ENCODE measurements at regions not wholly inside any gene's neighbourhood (a gene's known extent, or its start where the extent isn't known, plus 50 kb on each side); places are given as distances from the start of the nearest gene placed in this dataset.

GRCh38 chr3:72258361-72259141, 473.6 kb upstream of the PROK2 start:
- Histone ChIP-seq H3K9me3 (ENCODE audit: severe bottlenecking) (no peaks in the 10 kb centered on the region), H3K4me3 (ENCODE audit: severe bottlenecking) (no peak overlapping the region), H3K27ac (ENCODE audit: poor library complexity, severe bottlenecking) (no peak overlapping the region), H3K36me3 (ENCODE audit: low read depth) (no peaks in the 10 kb centered on the region), H3K4me1 (ENCODE audit: insufficient read depth, poor library complexity, severe bottlenecking) (peaks cover 9% of the 10 kb centered on the region), H3K27me3 (ENCODE audit: insufficient read depth, poor library complexity, severe bottlenecking) (no peaks in the 10 kb centered on the region)
- no peak for TF ChIP-seq CTCF (IDR thresholded peaks at IDR 0.05; ENCODE audit: poor library complexity, severe bottlenecking)
- ATAC-seq (ENCODE audit: low read depth), result no peak
- no peak for DNase-seq (ENCODE audit: low spot score)

GRCh38 chr3:72257738-72258137, 472.8 kb upstream of the PROK2 start:
- no peak for TF ChIP-seq CTCF (IDR thresholded peaks at IDR 0.05; ENCODE audit: poor library complexity, severe bottlenecking)
- no peaks in the 10 kb centered on the region for H3K27me3 ChIP-seq (ENCODE audit: insufficient read depth, poor library complexity, severe bottlenecking)
- no peaks in the 10 kb centered on the region for H3K9me3 ChIP-seq (ENCODE audit: severe bottlenecking)
- H3K27ac ChIP-seq (ENCODE audit: poor library complexity, severe bottlenecking), result no peak overlapping the region
- DNase-seq (ENCODE audit: low spot score) (no peak), ATAC-seq (ENCODE audit: low read depth) (no peak)
- H3K4me1 ChIP-seq (ENCODE audit: insufficient read depth, poor library complexity, severe bottlenecking), result peaks cover 9% of the 10 kb centered on the region
- no peaks in the 10 kb centered on the region for H3K36me3 ChIP-seq (ENCODE audit: low read depth)
- H3K4me3 ChIP-seq (ENCODE audit: severe bottlenecking), result no peak overlapping the region

DNA sequence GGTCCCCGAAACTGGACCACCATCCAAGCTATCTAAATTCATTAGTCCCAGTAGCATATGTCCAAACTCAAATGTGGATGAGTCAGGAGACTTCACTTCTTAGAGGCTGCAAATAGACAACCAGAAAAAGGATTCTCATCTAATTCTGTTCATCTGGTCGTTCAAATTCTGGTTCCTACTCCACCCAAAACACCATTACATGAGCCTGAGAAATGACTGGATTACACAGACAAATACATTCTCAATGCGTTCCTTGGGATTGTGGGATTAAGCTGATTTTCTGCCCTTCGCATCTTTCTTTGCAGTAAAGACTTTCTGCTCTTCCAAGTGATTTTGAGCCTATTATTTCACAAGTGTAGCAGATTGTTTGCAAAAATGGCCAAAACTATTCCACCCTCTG, 472.3 kb upstream of the PROK2 start:
- peaks cover 9% of the 10 kb centered on the region for H3K4me1 ChIP-seq (ENCODE audit: insufficient read depth, poor library complexity, severe bottlenecking)
- no peak overlapping the region for H3K4me3 ChIP-seq (ENCODE audit: severe bottlenecking)
- no peak for TF ChIP-seq CTCF (IDR thresholded peaks at IDR 0.05; ENCODE audit: poor library complexity, severe bottlenecking)
- H3K27ac ChIP-seq (ENCODE audit: poor library complexity, severe bottlenecking), result no peak overlapping the region
- H3K9me3 ChIP-seq (ENCODE audit: severe bottlenecking), result no peaks in the 10 kb centered on the region
- H3K27me3 ChIP-seq (ENCODE audit: insufficient read depth, poor library complexity, severe bottlenecking), result no peaks in the 10 kb centered on the region
- DNase-seq (ENCODE audit: low spot score), result no peak
- no peaks in the 10 kb centered on the region for H3K36me3 ChIP-seq (ENCODE audit: low read depth)
- no peak for ATAC-seq (ENCODE audit: low read depth)

DNA sequence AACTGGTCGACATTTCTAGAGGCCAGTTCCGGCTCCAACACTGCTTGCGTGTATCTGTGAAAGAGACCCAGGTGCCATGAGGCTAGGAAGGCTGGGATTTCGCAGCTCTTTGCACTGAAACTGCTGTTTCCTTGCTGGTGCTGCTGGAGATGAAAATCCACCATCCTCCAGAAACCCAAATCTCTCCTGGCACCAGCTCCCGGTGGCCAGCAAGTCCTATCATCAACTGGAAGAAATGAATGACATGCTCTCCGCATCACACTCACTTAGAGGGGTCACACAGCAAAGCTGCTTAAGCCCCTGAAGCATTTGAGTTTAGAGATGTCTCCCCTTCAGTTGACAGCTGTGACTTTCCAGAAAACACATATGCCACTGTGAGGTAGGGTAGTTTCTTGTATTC, 471.8 kb upstream of the PROK2 start:
- peaks cover 9% of the 10 kb centered on the region for H3K4me1 ChIP-seq (ENCODE audit: insufficient read depth, poor library complexity, severe bottlenecking)
- no peaks in the 10 kb centered on the region for H3K27me3 ChIP-seq (ENCODE audit: insufficient read depth, poor library complexity, severe bottlenecking)
- no peak for TF ChIP-seq CTCF (IDR thresholded peaks at IDR 0.05; ENCODE audit: poor library complexity, severe bottlenecking)
- ATAC-seq (ENCODE audit: low read depth) (no peak), DNase-seq (ENCODE audit: low spot score) (no peak)
- H3K27ac ChIP-seq (ENCODE audit: poor library complexity, severe bottlenecking), result no peak overlapping the region
- no peaks in the 10 kb centered on the region for H3K9me3 ChIP-seq (ENCODE audit: severe bottlenecking)
- H3K4me3 ChIP-seq (ENCODE audit: severe bottlenecking), result no peak overlapping the region
- no peaks in the 10 kb centered on the region for H3K36me3 ChIP-seq (ENCODE audit: low read depth)
